GM23338 (cell line): ENCODE measurements at regions not wholly inside any gene's neighbourhood (a gene's known extent, or its start where the extent isn't known, plus 50 kb on each side); places are given as distances from the start of the nearest gene placed in this dataset.

ENCODE experiments used
- ATAC-seq: fragments of 200-7000 bp; cut with Tn5 transposase; 3 replicates; pipeline ENCODE4 v1.9.1; 2020
- DNase-seq: peaks from one replicate; pipeline ENCODE4 v3.0.0-alpha.2; 2015; ENCODE audit warnings: low spot score
- H2AFZ ChIP-seq: fragments of 200-600 bp; sonication (generic); 2 replicates; pipeline ENCODE4 v1.8.0; 2016; ENCODE audit warnings: antibody characterized with exemption, mild to moderate bottlenecking, moderate library complexity
- H3F3A ChIP-seq: fragments of 200-600 bp; sonication (generic); replicated peaks from 2 replicates; pipeline ENCODE4 v1.8.0; 2017; ENCODE audit warnings: antibody characterized with exemption, mixed run types, low read depth
- H3K27ac ChIP-seq: fragments of 200-600 bp; sonication (generic); 2 replicates; pipeline ENCODE4 v1.6.1; 2016; ENCODE audit warnings: low read depth
- H3K27me3 ChIP-seq: fragments of 200-600 bp; sonication (generic); 2 replicates; pipeline ENCODE4 v1.8.0; 2016; ENCODE audit warnings: mild to moderate bottlenecking, mixed run types, moderate library complexity; ENCODE audit not compliant: insufficient read depth
- H3K36me3 ChIP-seq: fragments of 200-600 bp; sonication (generic); 2 replicates; pipeline ENCODE4 v1.8.0; 2016; ENCODE audit warnings: mild to moderate bottlenecking; ENCODE audit not compliant: insufficient read depth
- H3K4me1 ChIP-seq: fragments of 200-600 bp; sonication (generic); 2 replicates; pipeline ENCODE4 v1.8.0; 2016; ENCODE audit warnings: mild to moderate bottlenecking, moderate library complexity; ENCODE audit not compliant: insufficient read depth
- H3K4me2 ChIP-seq: fragments of 200-600 bp; sonication (generic); 2 replicates; pipeline ENCODE4 v1.7.1; 2017; ENCODE audit warnings: mixed run types
- H3K4me3 ChIP-seq: fragments of 200-600 bp; sonication (generic); 2 replicates; pipeline ENCODE4 v1.6.1; 2016; ENCODE audit warnings: mixed run types
- H3K79me2 ChIP-seq: fragments of 200-600 bp; sonication (generic); replicated peaks from 2 replicates; pipeline ENCODE4 v1.8.0; 2017; ENCODE audit warnings: mild to moderate bottlenecking; ENCODE audit not compliant: insufficient read depth
- H3K9me2 ChIP-seq: fragments of 200-600 bp; sonication (generic); 2 replicates; pipeline ENCODE4 v1.8.0; 2017; ENCODE audit not compliant: insufficient read depth
- H4K20me1 ChIP-seq: fragments of 200-600 bp; sonication (generic); replicated peaks from 2 replicates; pipeline ENCODE4 v1.8.0; 2017; ENCODE audit warnings: mild to moderate bottlenecking; ENCODE audit not compliant: insufficient read depth
- H3K27ac Mint-ChIP-seq: 2 replicates; pipeline ENCODE4 v1.8.0; 2020; ENCODE audit warnings: inconsistent platforms, mild to moderate bottlenecking, moderate library complexity, mixed read lengths
- H3K27me3 Mint-ChIP-seq: 3 replicates; pipeline ENCODE4 v1.8.0; 2022; ENCODE audit warnings: low read depth, mild to moderate bottlenecking, moderate library complexity, mixed read lengths, inconsistent platforms; ENCODE audit not compliant: insufficient read depth, poor library complexity
- H3K36me3 Mint-ChIP-seq: 3 replicates; pipeline ENCODE4 v1.8.0; 2021; ENCODE audit warnings: low read depth, mild to moderate bottlenecking, inconsistent platforms, moderate library complexity, mixed read lengths
- H3K4me1 Mint-ChIP-seq: 3 replicates; pipeline ENCODE4 v1.8.0; 2020; ENCODE audit warnings: mild to moderate bottlenecking, inconsistent platforms, mixed read lengths
- H3K4me3 Mint-ChIP-seq: 3 replicates; pipeline ENCODE4 v1.8.0; 2021; ENCODE audit warnings: moderate library complexity, mild to moderate bottlenecking, inconsistent platforms, mixed read lengths
- H3K9me3 Mint-ChIP-seq: 3 replicates; pipeline ENCODE4 v1.8.0; 2020; ENCODE audit warnings: moderate library complexity, mild to moderate bottlenecking, inconsistent platforms, mixed read lengths
- CREB1 ChIP-seq: fragments of 250-450 bp; sonication (Bioruptor Pico); IDR thresholded peaks from 2 replicates; pipeline ENCODE4 v1.5.0; 2020; ENCODE audit warnings: low read depth, mild to moderate bottlenecking, moderate library complexity
- ETS1 ChIP-seq: IDR thresholded peaks from 2 replicates; pipeline ENCODE4 v1.6.1; 2016; ENCODE audit warnings: antibody characterized with exemption
- JUNB ChIP-seq: IDR thresholded peaks from one replicate; pipeline ENCODE4 v1.6.1; 2016; ENCODE audit warnings: antibody characterized with exemption; ENCODE audit not compliant: unreplicated experiment
- NANOG ChIP-seq: IDR thresholded peaks from 2 replicates; pipeline ENCODE4 v1.6.1; 2016; ENCODE audit warnings: antibody characterized with exemption, borderline replicate concordance
- POLR2AphosphoS5 ChIP-seq: IDR thresholded peaks from 2 replicates; pipeline ENCODE4 v1.6.1; 2016; ENCODE audit warnings: antibody characterized with exemption, low read depth
- REST ChIP-seq: IDR thresholded peaks from one replicate; pipeline ENCODE4 v1.6.1; 2018; ENCODE audit warnings: antibody characterized with exemption; ENCODE audit not compliant: unreplicated experiment
- ZNF114 ChIP-seq: fragments of 250-450 bp; sonication (Bioruptor Pico); IDR thresholded peaks from 2 replicates; pipeline ENCODE4 v1.5.0; 2020; ENCODE audit warnings: mild to moderate bottlenecking, moderate library complexity

GRCh38 chr18:70501358-70501757 lies 212.5 kb downstream of the SOCS6 start:
- DNase-seq (no peak), ATAC-seq (no peak)
- Histone ChIP-seq H3K79me2 (no peaks in the 10 kb centered on the region), H3K4me3 (no peak overlapping the region), H3K27me3 (no peaks in the 10 kb centered on the region), H3K36me3 (no peaks in the 10 kb centered on the region), H3F3A (no peaks in the 10 kb centered on the region), H2AFZ (no peak overlapping the region), H3K27ac (no peak overlapping the region), H3K4me1 (no peaks in the 10 kb centered on the region), H3K4me2 (no peak overlapping the region), H4K20me1 (no peaks in the 10 kb centered on the region), H3K9me2 (no peaks in the 10 kb centered on the region)
- H3K9me3 Mint-ChIP-seq = peaks cover 86% of the 10 kb centered on the region
- H3K36me3 Mint-ChIP-seq = peaks cover 13% of the 10 kb centered on the region; the same call in 2 of the 3 replicates
- H3K27ac Mint-ChIP-seq = no peak overlapping the region
- no peak for TF ChIP-seq JUNB
- TF ChIP-seq ZNF114 (CRISPR knock-in tag) = no peak
- H3K27me3 Mint-ChIP-seq = peaks cover 3% of the 10 kb centered on the region
- no peaks in the 10 kb centered on the region for H3K4me1 Mint-ChIP-seq
- H3K4me3 Mint-ChIP-seq = no peak overlapping the region

- DNase-seq (no peak), ATAC-seq (no peak)
- H3K27ac Mint-ChIP-seq = no peak overlapping the region
- Histone ChIP-seq H3K4me3 (no peak overlapping the region), H3K27me3 (no peaks in the 10 kb centered on the region), H3K9me2 (no peaks in the 10 kb centered on the region), H3K79me2 (no peaks in the 10 kb centered on the region), H4K20me1 (no peaks in the 10 kb centered on the region), H2AFZ (no peak overlapping the region), H3K4me1 (no peaks in the 10 kb centered on the region), H3K4me2 (no peak overlapping the region), H3K36me3 (no peaks in the 10 kb centered on the region), H3F3A (no peaks in the 10 kb centered on the region), H3K27ac (no peak overlapping the region)
- no peak overlapping the region for H3K4me3 Mint-ChIP-seq
- peaks cover 88% of the 10 kb centered on the region for H3K9me3 Mint-ChIP-seq
- TF ChIP-seq CREB1 (CRISPR knock-in tag) (no peak), ETS1 (no peak), REST (no peak), POLR2AphosphoS5 (no peak), JUNB (no peak), NANOG (no peak), ZNF114 (CRISPR knock-in tag) (no peak)
- no peaks in the 10 kb centered on the region for H3K4me1 Mint-ChIP-seq
- peaks cover 5% of the 10 kb centered on the region for H3K27me3 Mint-ChIP-seq
- H3K36me3 Mint-ChIP-seq = peaks cover 13% of the 10 kb centered on the region; the same call in 2 of the 3 replicates
Observed at GRCh38 chr18:70500748-70501147, 211.9 kb downstream of the SOCS6 start.
